ENCODE measurements at regions not wholly inside any gene's neighbourhood (a gene's known extent, or its start where the extent isn't known, plus 50 kb on each side); places are given as distances from the start of the nearest gene placed in this dataset.

GRCh38 chr6:23498013-23498412, 628.0 kb upstream of the NRSN1 start:
- POLR2A ChIA-PET (ENCODE audit: unreplicated experiment), result no interaction called here
- CTCF ChIA-PET, result no interaction called here
- no peaks in the 10 kb centered on the region for H3K27me3 ChIP-seq (ENCODE audit: insufficient read depth, low read depth)

DNA sequence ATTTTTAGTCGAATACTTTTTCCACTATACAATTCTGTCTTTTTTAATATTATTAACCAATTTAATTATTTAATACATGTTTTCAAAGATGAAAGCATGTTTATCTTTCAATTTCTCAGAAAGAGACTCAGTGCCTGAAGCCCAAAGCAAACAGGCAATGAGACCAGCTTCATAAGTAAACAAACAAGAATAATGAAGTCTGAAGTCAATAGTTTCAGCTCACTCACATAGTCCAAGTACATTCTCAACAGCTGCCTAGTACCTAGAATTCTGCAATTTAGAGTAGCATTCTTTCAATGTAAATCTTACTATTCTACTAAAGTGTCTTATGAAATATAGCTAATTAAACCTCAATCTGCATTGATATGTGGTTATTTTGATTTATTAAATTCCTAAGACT, 626.5 kb upstream of the NRSN1 start:
- Histone ChIP-seq H3K4me2 (no peak overlapping the region), H3K27ac (no peak overlapping the region), H3K4me1 (replicated peaks; ENCODE audit: insufficient read depth) (no peaks in the 10 kb centered on the region), H3K36me3 (ENCODE audit: low read depth) (no peaks in the 10 kb centered on the region), H2AFZ (no peak overlapping the region), H3K9me3 (ENCODE audit: insufficient read depth, low read depth) (no peaks in the 10 kb centered on the region), H4K20me1 (ENCODE audit: insufficient read depth) (no peaks in the 10 kb centered on the region), H3K27me3 (ENCODE audit: insufficient read depth, low read depth) (no peaks in the 10 kb centered on the region), H3K79me2 (ENCODE audit: low read depth) (no peaks in the 10 kb centered on the region), H3K9me2 (ENCODE audit: insufficient read depth) (0 out of 2 replicates have a peak, but pooled peaks cover 5% of the 10 kb centered on the region), H3F3A (ENCODE audit: insufficient read depth, low read depth) (no peaks in the 10 kb centered on the region), H3K4me3 (no peak overlapping the region)
- no TSS peak for BruUV-seq (replicated peaks)
- TF ChIP-seq EZH2 (IDR thresholded peaks at IDR 0.05; ENCODE audit: low read depth), result no peak
- TF ChIP-seq, protein P1, sequence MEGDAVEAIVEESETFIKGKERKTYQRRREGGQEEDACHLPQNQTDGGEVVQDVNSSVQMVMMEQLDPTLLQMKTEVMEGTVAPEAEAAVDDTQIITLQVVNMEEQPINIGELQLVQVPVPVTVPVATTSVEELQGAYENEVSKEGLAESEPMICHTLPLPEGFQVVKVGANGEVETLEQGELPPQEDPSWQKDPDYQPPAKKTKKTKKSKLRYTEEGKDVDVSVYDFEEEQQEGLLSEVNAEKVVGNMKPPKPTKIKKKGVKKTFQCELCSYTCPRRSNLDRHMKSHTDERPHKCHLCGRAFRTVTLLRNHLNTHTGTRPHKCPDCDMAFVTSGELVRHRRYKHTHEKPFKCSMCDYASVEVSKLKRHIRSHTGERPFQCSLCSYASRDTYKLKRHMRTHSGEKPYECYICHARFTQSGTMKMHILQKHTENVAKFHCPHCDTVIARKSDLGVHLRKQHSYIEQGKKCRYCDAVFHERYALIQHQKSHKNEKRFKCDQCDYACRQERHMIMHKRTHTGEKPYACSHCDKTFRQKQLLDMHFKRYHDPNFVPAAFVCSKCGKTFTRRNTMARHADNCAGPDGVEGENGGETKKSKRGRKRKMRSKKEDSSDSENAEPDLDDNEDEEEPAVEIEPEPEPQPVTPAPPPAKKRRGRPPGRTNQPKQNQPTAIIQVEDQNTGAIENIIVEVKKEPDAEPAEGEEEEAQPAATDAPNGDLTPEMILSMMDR (conservative IDR thresholded peaks at IDR 0.05), result no peak
- CTCF ChIA-PET, result no interaction called here
- POLR2A ChIA-PET (ENCODE audit: unreplicated experiment), result no interaction called here
- no peak for DNase-seq
- intact Hi-C loops (cut with micrococcal nuclease; ENCODE audit: unreplicated experiment), result no loop called here

More at GRCh38 chr6:23498013-23498412, 628.0 kb upstream of the NRSN1 start:
- no peaks in the 10 kb centered on the region for H3F3A ChIP-seq (ENCODE audit: insufficient read depth, low read depth)
- H3K79me2 ChIP-seq (ENCODE audit: low read depth), result no peaks in the 10 kb centered on the region
- no peak for DNase-seq
- H3K27ac ChIP-seq, result no peak overlapping the region
- intact Hi-C loops (cut with micrococcal nuclease; ENCODE audit: unreplicated experiment), result no loop called here
- H3K4me2 ChIP-seq, result no peak overlapping the region
- H3K4me1 ChIP-seq (replicated peaks; ENCODE audit: insufficient read depth), result no peaks in the 10 kb centered on the region
- TF ChIP-seq EZH2 (IDR thresholded peaks at IDR 0.05; ENCODE audit: low read depth), result no peak
- TF ChIP-seq, protein P1 (conservative IDR thresholded peaks at IDR 0.05), result no peak
- H4K20me1 ChIP-seq (ENCODE audit: insufficient read depth), result no peaks in the 10 kb centered on the region
- H3K9me2 ChIP-seq (ENCODE audit: insufficient read depth), result 0 out of 2 replicates have a peak, but pooled peaks cover 1% of the 10 kb centered on the region
- H3K9me3 ChIP-seq (ENCODE audit: insufficient read depth, low read depth), result no peaks in the 10 kb centered on the region
- BruUV-seq (replicated peaks), result no TSS peak
- H3K36me3 ChIP-seq (ENCODE audit: low read depth), result no peaks in the 10 kb centered on the region
- H3K4me3 ChIP-seq, result no peak overlapping the region
- H2AFZ ChIP-seq, result no peak overlapping the region

DNA sequence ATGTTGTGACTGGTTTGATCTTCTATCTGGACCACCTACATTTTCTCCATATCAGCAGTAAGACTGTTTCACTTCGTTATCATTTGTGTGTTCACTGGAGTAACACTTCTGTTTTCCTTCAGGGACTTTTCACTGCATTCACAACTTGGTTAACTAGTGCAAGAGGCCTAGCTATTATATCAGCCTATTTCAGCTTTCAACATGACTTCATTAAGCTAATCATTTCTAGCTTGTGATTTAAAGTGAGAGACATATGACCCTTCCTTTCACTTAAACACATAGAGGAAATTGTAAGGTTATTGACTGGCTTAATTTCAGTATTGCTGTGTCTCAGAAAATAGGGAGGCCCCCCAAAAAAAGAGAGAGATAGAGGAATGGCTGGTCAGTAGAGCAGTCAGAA, 622.8 kb upstream of the NRSN1 start:
- Histone ChIP-seq H4K20me1 (ENCODE audit: insufficient read depth) (no peaks in the 10 kb centered on the region), H3K79me2 (ENCODE audit: low read depth) (no peaks in the 10 kb centered on the region), H3K27me3 (ENCODE audit: insufficient read depth, low read depth) (no peaks in the 10 kb centered on the region), H3K4me3 (no peak overlapping the region), H3K4me2 (no peak overlapping the region), H3K4me1 (replicated peaks; ENCODE audit: insufficient read depth) (no peaks in the 10 kb centered on the region), H3F3A (ENCODE audit: insufficient read depth, low read depth) (no peaks in the 10 kb centered on the region), H3K27ac (no peak overlapping the region), H3K9me3 (ENCODE audit: insufficient read depth, low read depth) (no peaks in the 10 kb centered on the region), H3K36me3 (ENCODE audit: low read depth) (no peaks in the 10 kb centered on the region), H2AFZ (no peak overlapping the region), H3K9me2 (ENCODE audit: insufficient read depth) (0 out of 2 replicates have a peak, but pooled peaks cover 5% of the 10 kb centered on the region)
- intact Hi-C loops (cut with micrococcal nuclease; ENCODE audit: unreplicated experiment), result no loop called here
- no TSS peak for BruUV-seq (replicated peaks)
- ChIA-PET POLR2A (ENCODE audit: unreplicated experiment) (no interaction called here), CTCF (no interaction called here)
- no peak for TF ChIP-seq EZH2 (IDR thresholded peaks at IDR 0.05; ENCODE audit: low read depth)
- TF ChIP-seq, protein P1 (conservative IDR thresholded peaks at IDR 0.05), result no peak
- DNase-seq, result no peak
